ENCODE measurements at regions not wholly inside any gene's neighbourhood (a gene's known extent, or its start where the extent isn't known, plus 50 kb on each side); places are given as distances from the start of the nearest gene placed in this dataset.

DNA sequence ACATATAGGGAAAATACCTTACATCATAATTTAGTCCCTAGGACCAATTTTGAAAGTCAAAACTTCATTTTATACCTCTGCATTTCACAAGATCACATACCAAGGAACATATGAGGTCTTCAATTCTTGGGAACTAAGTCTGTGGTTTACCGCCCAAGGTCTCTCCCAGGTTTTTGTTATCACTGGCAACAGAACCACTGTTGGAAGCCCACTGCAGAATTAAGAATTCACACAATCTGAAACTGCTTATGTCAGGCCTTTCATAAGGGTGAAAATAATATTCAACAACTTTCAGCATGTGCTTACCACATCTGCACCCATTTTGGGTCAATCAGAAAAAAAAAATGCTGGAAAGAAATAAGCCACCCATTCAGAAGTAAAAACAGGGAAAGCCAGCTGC lies 107.2 kb upstream of the MME start:
- Histone ChIP-seq H3K4me1 (ENCODE audit: control insufficient read depth, insufficient read depth, low read length) (peaks cover 15% of the 10 kb centered on the region), H3K9ac (ENCODE audit: low read depth, low read length) (no peak overlapping the region), H3K36me3 (ENCODE audit: insufficient read depth, low read length) (no peaks in the 10 kb centered on the region), H3K4me3 (ENCODE audit: low read length) (no peak overlapping the region), H3K4me2 (ENCODE audit: low read length) (no peak overlapping the region), H3K9me3 (replicated peaks; ENCODE audit: low read length) (no peaks in the 10 kb centered on the region), H3K27me3 (ENCODE audit: control insufficient read depth, insufficient read depth, low read length) (no peaks in the 10 kb centered on the region)

DNA sequence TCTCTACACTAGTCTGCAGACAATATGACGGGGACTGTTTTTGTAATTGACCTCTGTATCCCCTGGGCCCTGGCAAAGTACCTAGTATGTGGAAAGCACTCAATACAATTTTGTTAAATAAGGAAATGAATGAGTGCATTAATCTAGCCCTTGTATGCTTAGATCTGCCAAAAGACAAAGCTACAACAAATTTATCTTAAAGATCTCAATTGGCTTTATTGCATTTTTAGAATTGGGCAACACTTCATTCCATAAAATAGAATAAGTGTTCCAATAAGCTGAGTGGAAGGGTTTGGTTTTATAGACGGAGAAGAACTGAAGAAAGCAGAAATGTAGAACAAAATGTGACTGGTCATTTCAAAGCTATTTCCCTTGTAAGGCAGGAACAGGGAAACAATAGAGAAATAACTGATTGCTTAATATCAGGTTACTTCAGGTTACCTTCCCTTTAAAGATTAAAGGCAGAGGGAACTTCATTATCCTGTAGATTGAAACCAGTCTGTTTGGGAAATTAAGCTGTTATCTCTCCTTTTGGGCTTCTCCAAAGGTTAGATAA lies 108.3 kb upstream of the MME start:
- no peaks in the 10 kb centered on the region for H3K27me3 ChIP-seq (ENCODE audit: control insufficient read depth, insufficient read depth, low read length)
- H3K4me3 ChIP-seq (ENCODE audit: low read length) = no peak overlapping the region
- H3K9me3 ChIP-seq (replicated peaks; ENCODE audit: low read length) = no peaks in the 10 kb centered on the region
- peak overlapping the region; percentile 40 for H3K4me2 ChIP-seq (ENCODE audit: low read length)
- peak overlapping the region; percentile 55 for H3K9ac ChIP-seq (ENCODE audit: low read depth, low read length)
- peaks cover 20% of the 10 kb centered on the region for H3K4me1 ChIP-seq (ENCODE audit: control insufficient read depth, insufficient read depth, low read length)
- no peaks in the 10 kb centered on the region for H3K36me3 ChIP-seq (ENCODE audit: insufficient read depth, low read length)

GRCh38 chr3:154971341-154971740 lies 108.8 kb upstream of the MME start:
- Histone ChIP-seq H3K4me1 (ENCODE audit: control insufficient read depth, insufficient read depth, low read length) (peaks cover 20% of the 10 kb centered on the region), H3K4me2 (ENCODE audit: low read length) (peak overlapping the region; percentile 40), H3K9me3 (replicated peaks; ENCODE audit: low read length) (no peaks in the 10 kb centered on the region), H3K36me3 (ENCODE audit: insufficient read depth, low read length) (no peaks in the 10 kb centered on the region), H3K4me3 (ENCODE audit: low read length) (no peak overlapping the region), H3K27me3 (ENCODE audit: control insufficient read depth, insufficient read depth, low read length) (no peaks in the 10 kb centered on the region), H3K9ac (ENCODE audit: low read depth, low read length) (peak overlapping the region; percentile 55)

DNA sequence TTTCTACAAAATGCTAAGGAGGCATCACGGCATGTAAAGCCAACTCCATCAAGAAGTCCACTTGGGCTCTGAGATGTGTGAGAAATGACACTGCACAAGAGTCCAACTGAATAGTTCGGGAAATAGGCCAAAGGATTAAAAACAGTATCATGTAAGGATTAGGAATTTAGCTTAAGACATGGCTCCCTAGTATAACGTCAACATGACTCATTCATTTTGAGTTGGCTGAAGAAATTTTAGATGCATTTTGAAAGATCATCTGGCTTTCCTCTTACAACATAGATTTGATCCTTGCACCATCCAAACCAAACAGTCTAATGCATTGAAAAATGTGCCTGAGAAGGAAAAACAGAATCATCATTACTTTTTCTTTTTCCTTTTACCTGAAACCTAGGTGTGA lies 109.3 kb upstream of the MME start:
- Histone ChIP-seq H3K36me3 (ENCODE audit: insufficient read depth, low read length) (no peaks in the 10 kb centered on the region), H3K4me3 (ENCODE audit: low read length) (no peak overlapping the region), H3K4me2 (ENCODE audit: low read length) (no peak overlapping the region), H3K4me1 (ENCODE audit: control insufficient read depth, insufficient read depth, low read length) (peaks cover 20% of the 10 kb centered on the region), H3K9me3 (replicated peaks; ENCODE audit: low read length) (no peaks in the 10 kb centered on the region), H3K27me3 (ENCODE audit: control insufficient read depth, insufficient read depth, low read length) (no peaks in the 10 kb centered on the region), H3K9ac (ENCODE audit: low read depth, low read length) (peak overlapping the region; percentile 55)

DNA sequence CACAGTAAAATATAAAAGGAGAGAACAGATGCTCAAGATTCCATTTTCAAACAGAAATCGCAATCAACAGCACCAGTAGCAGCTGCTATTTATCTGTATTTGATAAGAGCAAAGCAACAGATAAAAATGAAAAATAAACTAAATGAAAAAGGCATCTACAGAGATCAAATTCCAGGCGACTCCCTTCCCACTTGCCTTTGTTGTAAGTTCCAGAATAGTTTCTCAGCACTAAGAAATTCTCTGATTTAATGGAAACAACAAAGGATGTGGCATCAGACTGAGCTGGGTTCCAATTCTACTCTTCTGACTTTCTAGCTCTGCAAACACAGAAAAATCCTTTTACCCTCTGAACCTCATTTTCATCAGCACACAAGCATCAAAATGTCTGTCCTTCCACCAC lies 110.8 kb upstream of the MME start:
- H3K27me3 ChIP-seq (ENCODE audit: control insufficient read depth, insufficient read depth, low read length) = no peaks in the 10 kb centered on the region
- H3K4me3 ChIP-seq (ENCODE audit: low read length) = no peak overlapping the region
- H3K36me3 ChIP-seq (ENCODE audit: insufficient read depth, low read length) = no peaks in the 10 kb centered on the region
- H3K9me3 ChIP-seq (replicated peaks; ENCODE audit: low read length) = no peaks in the 10 kb centered on the region
- H3K9ac ChIP-seq (ENCODE audit: low read depth, low read length) = no peak overlapping the region
- no peak overlapping the region for H3K4me2 ChIP-seq (ENCODE audit: low read length)
- H3K4me1 ChIP-seq (ENCODE audit: control insufficient read depth, insufficient read depth, low read length) = peaks cover 20% of the 10 kb centered on the region

- Histone ChIP-seq H3K4me1 (ENCODE audit: control insufficient read depth, insufficient read depth, low read length) (peaks cover 17% of the 10 kb centered on the region), H3K4me3 (ENCODE audit: low read length) (no peak overlapping the region), H3K9ac (ENCODE audit: low read depth, low read length) (no peak overlapping the region), H3K9me3 (replicated peaks; ENCODE audit: low read length) (no peaks in the 10 kb centered on the region), H3K27me3 (ENCODE audit: control insufficient read depth, insufficient read depth, low read length) (no peaks in the 10 kb centered on the region), H3K36me3 (ENCODE audit: insufficient read depth, low read length) (no peaks in the 10 kb centered on the region), H3K4me2 (ENCODE audit: low read length) (no peak overlapping the region)
These were observed 113.0 kb upstream of the MME start for GRCh38 chr3:154967090-154967489.

- H3K36me3 ChIP-seq (ENCODE audit: insufficient read depth, low read length) = no peaks in the 10 kb centered on the region
- no peaks in the 10 kb centered on the region for H3K9me3 ChIP-seq (replicated peaks; ENCODE audit: low read length)
- H3K27me3 ChIP-seq (ENCODE audit: control insufficient read depth, insufficient read depth, low read length) = no peaks in the 10 kb centered on the region
- H3K4me2 ChIP-seq (ENCODE audit: low read length) = no peak overlapping the region
- peaks cover 3% of the 10 kb centered on the region for H3K4me1 ChIP-seq (ENCODE audit: control insufficient read depth, insufficient read depth, low read length)
- H3K4me3 ChIP-seq (ENCODE audit: low read length) = no peak overlapping the region
- no peak overlapping the region for H3K9ac ChIP-seq (ENCODE audit: low read depth, low read length)
These were observed 123.3 kb upstream of the MME start for GRCh38 chr3:154956815-154957214.

DNA sequence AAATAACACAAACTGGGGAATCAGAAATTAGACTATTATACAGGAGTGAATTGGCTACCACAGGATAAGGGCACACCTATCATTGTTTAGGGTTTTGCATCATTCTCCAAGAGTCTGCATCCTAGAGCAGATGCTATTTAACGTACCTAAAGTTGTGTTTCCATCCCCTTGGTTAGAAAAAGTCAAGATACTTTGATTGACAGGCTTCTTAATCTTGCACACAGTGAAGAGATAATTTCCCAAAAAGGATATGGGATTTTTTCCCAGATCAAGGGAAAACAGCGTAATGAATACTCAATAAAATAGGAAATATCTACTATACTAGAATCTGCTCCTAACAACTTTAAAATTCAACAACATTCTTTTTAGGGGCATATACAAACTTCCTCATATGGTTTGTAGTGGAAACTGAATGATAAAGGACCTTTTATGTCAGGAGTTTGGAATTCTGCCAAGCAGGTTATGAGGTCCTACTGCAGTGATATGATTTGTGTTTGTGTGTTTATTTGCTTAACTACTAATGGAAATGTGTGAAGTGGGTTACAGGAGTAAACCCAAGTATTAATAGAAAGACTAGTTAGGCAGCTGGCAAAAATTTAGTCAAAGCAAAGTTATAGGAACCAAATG lies 124.1 kb upstream of the MME start:
- Histone ChIP-seq H3K36me3 (ENCODE audit: insufficient read depth, low read length) (no peaks in the 10 kb centered on the region), H3K4me3 (ENCODE audit: low read length) (no peak overlapping the region), H3K4me1 (ENCODE audit: control insufficient read depth, insufficient read depth, low read length) (peaks cover 3% of the 10 kb centered on the region), H3K9ac (ENCODE audit: low read depth, low read length) (no peak overlapping the region), H3K9me3 (replicated peaks; ENCODE audit: low read length) (no peaks in the 10 kb centered on the region), H3K27me3 (ENCODE audit: control insufficient read depth, insufficient read depth, low read length) (no peaks in the 10 kb centered on the region), H3K4me2 (ENCODE audit: low read length) (no peak overlapping the region)

- Histone ChIP-seq H3K36me3 (ENCODE audit: insufficient read depth, low read length) (no peaks in the 10 kb centered on the region), H3K9ac (ENCODE audit: low read depth, low read length) (no peak overlapping the region), H3K4me1 (ENCODE audit: control insufficient read depth, insufficient read depth, low read length) (peaks cover 3% of the 10 kb centered on the region), H3K9me3 (replicated peaks; ENCODE audit: low read length) (no peaks in the 10 kb centered on the region), H3K27me3 (ENCODE audit: control insufficient read depth, insufficient read depth, low read length) (no peaks in the 10 kb centered on the region), H3K4me2 (ENCODE audit: low read length) (no peak overlapping the region), H3K4me3 (ENCODE audit: low read length) (no peak overlapping the region)
These were observed 125.4 kb upstream of the MME start for GRCh38 chr3:154954757-154955156.

DNA sequence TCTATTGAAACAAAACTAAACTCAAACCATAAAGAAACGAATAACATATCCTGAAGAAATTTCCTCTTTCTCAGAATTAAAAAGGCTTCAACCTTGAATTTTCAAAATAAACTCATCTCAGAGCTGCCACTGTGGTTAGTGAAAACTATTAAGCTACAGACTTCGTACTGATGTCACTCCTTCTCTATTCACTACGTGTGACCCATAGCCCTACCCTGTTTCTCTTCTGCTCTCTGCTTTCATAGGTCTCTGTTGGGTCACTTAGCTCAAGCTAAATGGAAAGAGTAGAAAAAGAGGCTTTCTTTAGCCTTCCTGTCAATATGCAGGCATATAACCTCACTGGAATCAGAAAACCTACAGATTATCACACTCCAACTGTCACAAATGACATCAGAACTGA lies 126.6 kb upstream of the MME start:
- no peak overlapping the region for H3K9ac ChIP-seq (ENCODE audit: low read depth, low read length)

GRCh38 chr3:154952553-154952952 lies 127.6 kb upstream of the MME start:
- H3K27me3 ChIP-seq (ENCODE audit: control insufficient read depth, insufficient read depth, low read length) = no peaks in the 10 kb centered on the region

More for the DNA sequence above, 126.6 kb upstream of the MME start:
- Histone ChIP-seq H3K4me2 (ENCODE audit: low read length) (no peak overlapping the region), H3K27me3 (ENCODE audit: control insufficient read depth, insufficient read depth, low read length) (no peaks in the 10 kb centered on the region), H3K4me1 (ENCODE audit: control insufficient read depth, insufficient read depth, low read length) (peaks cover 3% of the 10 kb centered on the region), H3K4me3 (ENCODE audit: low read length) (no peak overlapping the region), H3K9me3 (replicated peaks; ENCODE audit: low read length) (no peaks in the 10 kb centered on the region), H3K36me3 (ENCODE audit: insufficient read depth, low read length) (no peaks in the 10 kb centered on the region)

GRCh38 chr3:154943981-154944380 lies 136.1 kb upstream of the MME start:
- no peaks in the 10 kb centered on the region for H3K9me3 ChIP-seq (replicated peaks; ENCODE audit: low read length)
- H3K4me3 ChIP-seq (ENCODE audit: low read length) = no peak overlapping the region
- H3K36me3 ChIP-seq (ENCODE audit: insufficient read depth, low read length) = no peaks in the 10 kb centered on the region
- H3K4me1 ChIP-seq (ENCODE audit: control insufficient read depth, insufficient read depth, low read length) = no peaks in the 10 kb centered on the region
- no peaks in the 10 kb centered on the region for H3K27me3 ChIP-seq (ENCODE audit: control insufficient read depth, insufficient read depth, low read length)
- no peak overlapping the region for H3K9ac ChIP-seq (ENCODE audit: low read depth, low read length)
- no peak overlapping the region for H3K4me2 ChIP-seq (ENCODE audit: low read length)

More at GRCh38 chr3:154952553-154952952, 127.6 kb upstream of the MME start:
- no peak overlapping the region for H3K4me2 ChIP-seq (ENCODE audit: low read length)
- no peaks in the 10 kb centered on the region for H3K36me3 ChIP-seq (ENCODE audit: insufficient read depth, low read length)
- H3K9me3 ChIP-seq (replicated peaks; ENCODE audit: low read length) = no peaks in the 10 kb centered on the region
- peaks cover 3% of the 10 kb centered on the region for H3K4me1 ChIP-seq (ENCODE audit: control insufficient read depth, insufficient read depth, low read length)
- H3K4me3 ChIP-seq (ENCODE audit: low read length) = no peak overlapping the region
- no peak overlapping the region for H3K9ac ChIP-seq (ENCODE audit: low read depth, low read length)
